HK-2 (cell line): ENCODE measurements at regions not wholly inside any gene's neighbourhood (a gene's known extent, or its start where the extent isn't known, plus 50 kb on each side); places are given as distances from the start of the nearest gene placed in this dataset.
"Not testable (repeated sequence)": the region's sequence is repeated elsewhere in the genome, so short reads cannot be mapped to it uniquely, and the experiment has no call there.

ENCODE experiments used
- DNase-seq: peaks from one replicate; pipeline ENCODE4 v3.0.0-alpha.2; 2018; ENCODE audit not compliant: unreplicated experiment

- no peak for DNase-seq
These were observed 107.4 kb upstream of the BARHL2 start for GRCh38 chr1:90824551-90824950.

- DNase-seq, result no peak
These were observed 106.6 kb upstream of the BARHL2 start for GRCh38 chr1:90823686-90824085.

GRCh38 chr1:90821788-90822359, 104.8 kb upstream of the BARHL2 start:
- no peak for DNase-seq

GRCh38 chr1:90821152-90821787, 104.2 kb upstream of the BARHL2 start:
- no peak for DNase-seq

- no peak for DNase-seq
These were observed 103.6 kb upstream of the BARHL2 start for GRCh38 chr1:90820745-90821144.

- no peak for DNase-seq
These were observed 100.3 kb upstream of the BARHL2 start for GRCh38 chr1:90817399-90817798.

GRCh38 chr1:90812237-90812636, 95.1 kb upstream of the BARHL2 start:
- not testable (repeated sequence) for DNase-seq

- not testable (repeated sequence) for DNase-seq
These were observed 94.4 kb upstream of the BARHL2 start for GRCh38 chr1:90811444-90811950.

GRCh38 chr1:90810681-90811080, 93.6 kb upstream of the BARHL2 start:
- no peak for DNase-seq

- DNase-seq, result no peak
These were observed 92.9 kb upstream of the BARHL2 start for GRCh38 chr1:90809996-90810395.

GRCh38 chr1:90809093-90809492, 92.0 kb upstream of the BARHL2 start:
- DNase-seq, result no peak

- no peak for DNase-seq
These were observed 90.2 kb upstream of the BARHL2 start for GRCh38 chr1:90807329-90807728.

- DNase-seq, result no peak
These were observed 85.5 kb upstream of the BARHL2 start for GRCh38 chr1:90802622-90803021.

- no peak for DNase-seq
These were observed 83.1 kb upstream of the BARHL2 start for GRCh38 chr1:90800012-90800717.

- DNase-seq, result no peak
These were observed 82.2 kb upstream of the BARHL2 start for GRCh38 chr1:90799326-90799725.

GRCh38 chr1:90798883-90799282, 81.8 kb upstream of the BARHL2 start:
- DNase-seq, result no peak

- no peak for DNase-seq
These were observed 81.2 kb upstream of the BARHL2 start for GRCh38 chr1:90798344-90798743.

GRCh38 chr1:90795431-90795830, 78.3 kb upstream of the BARHL2 start:
- no peak for DNase-seq

GRCh38 chr1:90786709-90787108, 69.6 kb upstream of the BARHL2 start:
- no peak for DNase-seq

GRCh38 chr1:90784186-90784847, 67.2 kb upstream of the BARHL2 start:
- no peak for DNase-seq

- no peak for DNase-seq
These were observed 66.1 kb upstream of the BARHL2 start for GRCh38 chr1:90783181-90783580.

- DNase-seq, result no peak
These were observed 64.9 kb upstream of the BARHL2 start for GRCh38 chr1:90782046-90782445.

- no peak for DNase-seq
These were observed 64.4 kb upstream of the BARHL2 start for GRCh38 chr1:90781534-90781933.
